HEK293T (cell line): ENCODE measurements at regions not wholly inside any gene's neighbourhood (a gene's known extent, or its start where the extent isn't known, plus 50 kb on each side); places are given as distances from the start of the nearest gene placed in this dataset.

Experiments used
- CTBP1 ChIP-seq: fragments of 450-650 bp; IDR thresholded peaks from 2 replicates; pipeline ENCODE4 v1.6.1; 2016; ENCODE audit warnings: borderline replicate concordance
- FOXA1 ChIP-seq: fragments of 450-650 bp; IDR thresholded peaks from 2 replicates; pipeline ENCODE4 v1.6.1; 2016; ENCODE audit warnings: mild to moderate bottlenecking
- FOXK2 ChIP-seq: fragments of 450-650 bp; IDR thresholded peaks from 2 replicates; pipeline ENCODE4 v1.6.1; 2016; ENCODE audit warnings: mild to moderate bottlenecking
- FOXM1 ChIP-seq: fragments of 450-650 bp; IDR thresholded peaks from 2 replicates; pipeline ENCODE4 v1.6.1; 2017; ENCODE audit warnings: mild to moderate bottlenecking, borderline replicate concordance
- L3MBTL2 ChIP-seq: fragments of 450-650 bp; conservative IDR thresholded peaks from 2 replicates; pipeline ENCODE4 v1.6.1; 2016; ENCODE audit warnings: mild to moderate bottlenecking
- LEF1 ChIP-seq: fragments of 450-650 bp; IDR thresholded peaks from 2 replicates; pipeline ENCODE4 v1.6.1; 2017; ENCODE audit warnings: mild to moderate bottlenecking, borderline replicate concordance
- NFRKB ChIP-seq: fragments of 450-650 bp; IDR thresholded peaks from 2 replicates; pipeline ENCODE4 v1.6.1; 2016; ENCODE audit warnings: mild to moderate bottlenecking, moderate library complexity
- SP1 ChIP-seq: fragments of 450-650 bp; IDR thresholded peaks from 2 replicates; pipeline ENCODE4 v1.6.1; 2017
- SUZ12 ChIP-seq: fragments of 450-650 bp; IDR thresholded peaks from 2 replicates; pipeline ENCODE4 v1.6.1; 2016; ENCODE audit warnings: mild to moderate bottlenecking
- TARDBP ChIP-seq: fragments of 450-650 bp; IDR thresholded peaks from 2 replicates; pipeline ENCODE4 v1.6.1; 2016
- ZNF384 ChIP-seq: fragments of 450-650 bp; IDR thresholded peaks from 2 replicates; pipeline ENCODE4 v1.6.1; 2016
- TF ChIP-seq, protein P1 (sequence below): fragments of 450-650 bp; IDR thresholded peaks from 2 replicates; pipeline ENCODE4 v1.6.1; 2016

DNA sequence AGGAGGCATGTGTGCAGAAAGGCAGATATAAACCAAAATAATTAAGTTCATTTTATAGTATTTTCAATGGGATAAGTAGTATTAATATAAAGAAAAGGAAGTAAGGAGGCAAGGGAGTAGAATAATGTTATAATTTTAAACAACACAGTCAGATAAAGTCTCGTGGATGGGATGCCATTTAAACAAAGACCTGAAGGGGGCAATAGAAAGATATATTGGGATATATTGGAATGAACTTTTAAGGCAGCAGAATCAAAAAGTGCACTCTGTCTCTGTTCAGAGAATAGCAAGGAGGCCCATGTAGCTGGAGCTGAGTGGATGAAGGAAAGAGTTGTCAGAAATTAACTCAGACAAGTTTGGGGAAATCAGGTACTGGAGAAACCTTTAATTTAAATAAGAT, 158.7 kb downstream of the CGGBP1 start:
- TF ChIP-seq, protein P1, sequence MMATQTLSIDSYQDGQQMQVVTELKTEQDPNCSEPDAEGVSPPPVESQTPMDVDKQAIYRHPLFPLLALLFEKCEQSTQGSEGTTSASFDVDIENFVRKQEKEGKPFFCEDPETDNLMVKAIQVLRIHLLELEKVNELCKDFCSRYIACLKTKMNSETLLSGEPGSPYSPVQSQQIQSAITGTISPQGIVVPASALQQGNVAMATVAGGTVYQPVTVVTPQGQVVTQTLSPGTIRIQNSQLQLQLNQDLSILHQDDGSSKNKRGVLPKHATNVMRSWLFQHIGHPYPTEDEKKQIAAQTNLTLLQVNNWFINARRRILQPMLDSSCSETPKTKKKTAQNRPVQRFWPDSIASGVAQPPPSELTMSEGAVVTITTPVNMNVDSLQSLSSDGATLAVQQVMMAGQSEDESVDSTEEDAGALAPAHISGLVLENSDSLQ: no peak
- TF ChIP-seq FOXM1 (no peak), SP1 (no peak), ZNF384 (no peak), FOXA1 (no peak), TARDBP (no peak), L3MBTL2 (no peak), FOXK2 (no peak), NFRKB (no peak), CTBP1 (no peak), LEF1 (no peak), SUZ12 (no peak)
